Progenitor cell of endocrine pancreas (in vitro differentiated cells): ENCODE measurements at regions not wholly inside any gene's neighbourhood (a gene's known extent, or its start where the extent isn't known, plus 50 kb on each side); places are given as distances from the start of the nearest gene placed in this dataset.

Experiments
- DNase-seq: peaks from one replicate; pipeline ENCODE4 v3.0.0; 2021; ENCODE audit warnings: low spot score; ENCODE audit not compliant: unreplicated experiment
- H3K27ac Mint-ChIP-seq: 2 replicates; pipeline ENCODE4 v1.8.0; 2021; ENCODE audit warnings: mild to moderate bottlenecking, moderate library complexity, mixed read lengths
- H3K27me3 Mint-ChIP-seq: 2 replicates; pipeline ENCODE4 v1.8.0; 2021; ENCODE audit warnings: mixed read lengths
- H3K36me3 Mint-ChIP-seq: 2 replicates; pipeline ENCODE4 v1.8.0; 2022; ENCODE audit warnings: mixed read lengths; ENCODE audit not compliant: insufficient read depth
- H3K4me1 Mint-ChIP-seq: 2 replicates; pipeline ENCODE4 v1.8.0; 2021; ENCODE audit warnings: low read depth, mixed read lengths
- H3K4me3 Mint-ChIP-seq: 2 replicates; pipeline ENCODE4 v1.8.0; 2021; ENCODE audit warnings: low read depth, mild to moderate bottlenecking, moderate library complexity, mixed read lengths
- H3K9me3 Mint-ChIP-seq: 2 replicates; pipeline ENCODE4 v1.8.0; 2021; ENCODE audit warnings: low read depth, mixed read lengths
- CTCF ChIP-seq: fragments of 200-600 bp; sonication (generic); IDR thresholded peaks from one replicate; pipeline ENCODE4 v1.5.0; 2021; ENCODE audit warnings: antibody characterized with exemption, mild to moderate bottlenecking; ENCODE audit not compliant: unreplicated experiment

- peaks cover 8% of the 10 kb centered on the region for H3K9me3 Mint-ChIP-seq
- DNase-seq: no peak
- H3K4me3 Mint-ChIP-seq: no peak overlapping the region
- H3K4me1 Mint-ChIP-seq: no peaks in the 10 kb centered on the region
- TF ChIP-seq CTCF: no peak
- H3K27ac Mint-ChIP-seq: peak overlapping the region; percentile 14
- no peaks in the 10 kb centered on the region for H3K36me3 Mint-ChIP-seq
- H3K27me3 Mint-ChIP-seq: peaks cover 18% of the 10 kb centered on the region
Observed at GRCh38 chr5:56663523-56663922, 151.8 kb upstream of the MAP3K1 start.

- Mint-ChIP-seq H3K27ac (no peak overlapping the region), H3K4me3 (no peak overlapping the region), H3K36me3 (no peaks in the 10 kb centered on the region), H3K9me3 (peaks cover 8% of the 10 kb centered on the region), H3K4me1 (no peaks in the 10 kb centered on the region), H3K27me3 (peaks cover 18% of the 10 kb centered on the region)
- TF ChIP-seq CTCF: no peak
- DNase-seq: no peak
Observed at GRCh38 chr5:56662893-56663292, 152.5 kb upstream of the MAP3K1 start.

GRCh38 chr5:56659971-56660370, 155.4 kb upstream of the MAP3K1 start:
- DNase-seq: no peak
- Mint-ChIP-seq H3K4me3 (no peak overlapping the region), H3K9me3 (peaks cover 4% of the 10 kb centered on the region), H3K27me3 (peaks cover 19% of the 10 kb centered on the region), H3K4me1 (no peaks in the 10 kb centered on the region), H3K27ac (no peak overlapping the region), H3K36me3 (no peaks in the 10 kb centered on the region)
- TF ChIP-seq CTCF: no peak

- Mint-ChIP-seq H3K9me3 (peaks cover 6% of the 10 kb centered on the region), H3K27me3 (peaks cover 21% of the 10 kb centered on the region), H3K36me3 (no peaks in the 10 kb centered on the region), H3K4me3 (no peak overlapping the region), H3K4me1 (no peaks in the 10 kb centered on the region), H3K27ac (no peak overlapping the region)
- DNase-seq: no peak
- no peak for TF ChIP-seq CTCF
Observed at GRCh38 chr5:56658972-56659371, 156.4 kb upstream of the MAP3K1 start.

GRCh38 chr5:56656846-56657726, 158.3 kb upstream of the MAP3K1 start:
- Mint-ChIP-seq H3K27ac (no peak overlapping the region), H3K9me3 (peaks cover 6% of the 10 kb centered on the region), H3K4me1 (no peaks in the 10 kb centered on the region), H3K4me3 (no peak overlapping the region), H3K27me3 (peaks cover 22% of the 10 kb centered on the region), H3K36me3 (no peaks in the 10 kb centered on the region)
- DNase-seq: no peak
- no peak for TF ChIP-seq CTCF
